SK-N-SH treated with all-trans-retinoic acid at 6 μM for 48 hours (cell line): ENCODE measurements at regions not wholly inside any gene's neighbourhood (a gene's known extent, or its start where the extent isn't known, plus 50 kb on each side); places are given as distances from the start of the nearest gene placed in this dataset.

Source experiments
- ATAC-seq: fragments of 200-7000 bp; cut with Tn5 transposase; 3 replicates; pipeline ENCODE4 v1.9.1; 2020; ENCODE audit warnings: mild to moderate bottlenecking, moderate library complexity
- BACH2 ChIP-seq: fragments of 250-450 bp; sonication (Bioruptor Pico); IDR thresholded peaks from 2 replicates; pipeline ENCODE4 v1.9.0; 2021; ENCODE audit warnings: mild to moderate bottlenecking, borderline replicate concordance
- CREB5 ChIP-seq: fragments of 250-450 bp; sonication (Bioruptor Pico); IDR thresholded peaks from 2 replicates; pipeline ENCODE4 v1.5.1; 2020; ENCODE audit warnings: low read depth, mild to moderate bottlenecking, moderate library complexity
- CSDC2 ChIP-seq: fragments of 250-450 bp; sonication (Bioruptor Pico); IDR thresholded peaks from 2 replicates; pipeline ENCODE4 v1.5.0; 2020; ENCODE audit warnings: mild to moderate bottlenecking, moderate library complexity
- CSRNP3 ChIP-seq: fragments of 250-450 bp; sonication (Bioruptor Pico); IDR thresholded peaks from 2 replicates; pipeline ENCODE4 v1.5.1; 2021; ENCODE audit warnings: mild to moderate bottlenecking, moderate library complexity
- ESRRG ChIP-seq: fragments of 250-450 bp; sonication (Bioruptor Pico); IDR thresholded peaks from 2 replicates; pipeline ENCODE4 v1.6.1; 2021; ENCODE audit warnings: mild to moderate bottlenecking
- GLIS3 ChIP-seq: fragments of 250-450 bp; sonication (Bioruptor Pico); IDR thresholded peaks from 2 replicates; pipeline ENCODE4 v1.5.0; 2020; ENCODE audit warnings: mild to moderate bottlenecking, moderate library complexity
- OSR1 ChIP-seq: fragments of 250-450 bp; sonication (Bioruptor Pico); IDR thresholded peaks from 2 replicates; pipeline ENCODE4 v1.8.0; 2022; ENCODE audit warnings: moderate library complexity, mild to moderate bottlenecking, inconsistent platforms
- PATZ1 ChIP-seq: fragments of 250-450 bp; sonication (Bioruptor Pico); IDR thresholded peaks from 2 replicates; pipeline ENCODE4 v1.8.0; 2020; ENCODE audit warnings: mild to moderate bottlenecking, moderate library complexity, borderline replicate concordance
- PPARA ChIP-seq: fragments of 250-450 bp; sonication (Bioruptor Pico); IDR thresholded peaks from 2 replicates; pipeline ENCODE4 v1.5.0; 2020; ENCODE audit warnings: mild to moderate bottlenecking, borderline replicate concordance
- RARB ChIP-seq: fragments of 250-450 bp; sonication (Bioruptor Pico); IDR thresholded peaks from 2 replicates; pipeline ENCODE4 v1.8.0; 2021; ENCODE audit warnings: mild to moderate bottlenecking, moderate library complexity
- TCF4 ChIP-seq: fragments of 250-450 bp; sonication (Bioruptor Pico); IDR thresholded peaks from 2 replicates; pipeline ENCODE4 v1.8.0; 2021; ENCODE audit warnings: mild to moderate bottlenecking, moderate library complexity, borderline replicate concordance
- TOX ChIP-seq: fragments of 250-450 bp; sonication (Bioruptor Pico); IDR thresholded peaks from 2 replicates; pipeline ENCODE4 v1.8.0; 2021; ENCODE audit warnings: mild to moderate bottlenecking, moderate library complexity, borderline replicate concordance
- TSHZ2 ChIP-seq: fragments of 250-450 bp; sonication (Bioruptor Pico); IDR thresholded peaks from 2 replicates; pipeline ENCODE4 v1.5.0; 2020; ENCODE audit warnings: mild to moderate bottlenecking, moderate library complexity
- ZC3H10 ChIP-seq: fragments of 250-450 bp; sonication (Bioruptor Pico); IDR thresholded peaks from 2 replicates; pipeline ENCODE4 v1.5.1; 2021; ENCODE audit warnings: mild to moderate bottlenecking, moderate library complexity
- ZFP3 ChIP-seq: fragments of 250-450 bp; sonication (Bioruptor Pico); IDR thresholded peaks from 2 replicates; pipeline ENCODE4 v1.5.0; 2020; ENCODE audit warnings: mild to moderate bottlenecking, moderate library complexity
- ZFP30 ChIP-seq: fragments of 450-650 bp; formaldehyde crosslinking; IDR thresholded peaks from 2 replicates; pipeline ENCODE4 v1.5.0; 2022; ENCODE audit warnings: mild to moderate bottlenecking, moderate library complexity
- ZNF565 ChIP-seq: fragments of 450-650 bp; formaldehyde crosslinking; conservative IDR thresholded peaks from 2 replicates; pipeline ENCODE4 v1.5.0; 2020; ENCODE audit warnings: low read depth, mild to moderate bottlenecking, moderate library complexity
- ZNF70 ChIP-seq: fragments of 450-650 bp; formaldehyde crosslinking; IDR thresholded peaks from 2 replicates; pipeline ENCODE4 v1.5.0; 2020; ENCODE audit warnings: mild to moderate bottlenecking, moderate library complexity
- ZNF8 ChIP-seq: fragments of 450-650 bp; formaldehyde crosslinking; IDR thresholded peaks from 2 replicates; pipeline ENCODE4 v1.5.0; 2020; ENCODE audit warnings: mild to moderate bottlenecking, moderate library complexity
- TF ChIP-seq, protein P1 (sequence below): fragments of 250-450 bp; sonication (Bioruptor Pico); IDR thresholded peaks from 2 replicates; pipeline ENCODE4 v1.8.0; 2021; ENCODE audit warnings: low read depth, mild to moderate bottlenecking, moderate library complexity, borderline replicate concordance

DNA sequence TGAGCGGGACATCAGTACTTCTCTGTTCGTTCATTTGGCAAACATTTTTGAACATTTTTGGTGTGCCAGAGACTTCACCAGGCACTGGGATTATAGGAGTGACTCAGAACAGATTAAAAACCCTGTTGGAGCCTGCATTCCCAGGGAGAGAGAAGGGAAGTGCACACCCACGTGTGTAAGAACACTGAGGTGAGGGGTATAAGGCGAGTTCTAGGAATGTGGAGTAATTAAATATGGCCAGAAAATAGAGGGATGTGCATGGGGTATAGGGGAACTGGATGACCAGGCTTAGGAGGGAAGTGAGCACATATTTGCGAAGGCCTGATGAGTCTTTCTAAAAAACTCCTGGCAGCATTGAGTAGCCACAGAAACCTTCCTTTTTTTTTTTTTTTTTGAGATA lies 401.2 kb upstream of the C2CD4B start:
- ATAC-seq: no peak; the same call in 2 of the 3 replicates
- TF ChIP-seq CREB5 (CRISPR knock-in tag): no peak
- no peak for TF ChIP-seq ESRRG (CRISPR knock-in tag)
- no peak for TF ChIP-seq PPARA
- no peak for TF ChIP-seq CSDC2
- no peak for TF ChIP-seq ZFP30 (CRISPR knock-in tag)
- no peak for TF ChIP-seq PATZ1 (CRISPR knock-in tag)
- TF ChIP-seq, protein P1, sequence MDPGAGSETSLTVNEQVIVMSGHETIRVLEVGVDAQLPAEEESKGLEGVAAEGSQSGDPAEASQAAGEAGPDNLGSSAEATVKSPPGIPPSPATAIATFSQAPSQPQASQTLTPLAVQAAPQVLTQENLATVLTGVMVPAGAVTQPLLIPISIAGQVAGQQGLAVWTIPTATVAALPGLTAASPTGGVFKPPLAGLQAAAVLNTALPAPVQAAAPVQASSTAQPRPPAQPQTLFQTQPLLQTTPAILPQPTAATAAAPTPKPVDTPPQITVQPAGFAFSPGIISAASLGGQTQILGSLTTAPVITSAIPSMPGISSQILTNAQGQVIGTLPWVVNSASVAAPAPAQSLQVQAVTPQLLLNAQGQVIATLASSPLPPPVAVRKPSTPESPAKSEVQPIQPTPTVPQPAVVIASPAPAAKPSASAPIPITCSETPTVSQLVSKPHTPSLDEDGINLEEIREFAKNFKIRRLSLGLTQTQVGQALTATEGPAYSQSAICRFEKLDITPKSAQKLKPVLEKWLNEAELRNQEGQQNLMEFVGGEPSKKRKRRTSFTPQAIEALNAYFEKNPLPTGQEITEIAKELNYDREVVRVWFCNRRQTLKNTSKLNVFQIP (CRISPR knock-in tag): no peak
- no peak for TF ChIP-seq BACH2 (CRISPR knock-in tag)
- no peak for TF ChIP-seq ZNF8 (CRISPR knock-in tag)
- TF ChIP-seq, all 23 proteins: peak for 0

GRCh38 chr15:62567501-62567900 lies 402.4 kb upstream of the C2CD4B start:
- TF ChIP-seq GLIS3 (CRISPR knock-in tag) (no peak), OSR1 (CRISPR knock-in tag) (no peak), ZNF70 (CRISPR knock-in tag) (no peak), TSHZ2 (CRISPR knock-in tag) (no peak), PATZ1 (CRISPR knock-in tag) (no peak), ZNF8 (CRISPR knock-in tag) (no peak), TOX (CRISPR knock-in tag) (no peak), ZFP30 (CRISPR knock-in tag) (no peak), CREB5 (CRISPR knock-in tag) (no peak), ZFP3 (CRISPR knock-in tag) (no peak), ZC3H10 (CRISPR knock-in tag) (no peak)
- TF ChIP-seq, protein P1 (CRISPR knock-in tag): no peak
- no peak for ATAC-seq

DNA sequence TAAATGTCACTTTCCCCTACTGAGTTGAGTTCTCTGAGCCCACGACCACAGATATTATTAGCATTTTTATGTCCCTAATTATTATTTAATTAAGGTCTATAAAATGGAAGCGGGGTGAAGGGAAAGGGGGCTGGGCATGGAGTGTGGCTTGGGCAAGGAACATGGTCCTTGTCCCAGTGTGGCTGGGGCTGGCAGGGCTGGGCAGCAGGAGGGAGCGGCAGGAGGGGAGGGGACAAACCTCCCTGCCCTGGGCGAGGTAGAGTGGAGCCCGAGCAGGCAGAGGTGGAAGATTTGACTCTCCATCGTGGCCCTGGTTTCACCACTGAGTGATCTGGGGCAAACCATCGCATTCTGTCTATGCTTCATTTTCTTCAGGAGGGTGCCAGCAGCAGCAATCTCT lies 402.9 kb upstream of the C2CD4B start:
- ATAC-seq: no peak
- no peak for TF ChIP-seq ZFP3 (CRISPR knock-in tag)
- TF ChIP-seq CSRNP3 (CRISPR knock-in tag): no peak
- no peak for TF ChIP-seq ZNF565 (CRISPR knock-in tag)
- TF ChIP-seq RARB (CRISPR knock-in tag): no peak
- TF ChIP-seq TCF4: no peak
- no peak for TF ChIP-seq ESRRG (CRISPR knock-in tag)
- no peak for TF ChIP-seq PATZ1 (CRISPR knock-in tag)
- TF ChIP-seq PPARA: no peak
